CD1c-positive myeloid dendritic cell (primary cell): ENCODE measurements at regions not wholly inside any gene's neighbourhood (a gene's known extent, or its start where the extent isn't known, plus 50 kb on each side); places are given as distances from the start of the nearest gene placed in this dataset.

Experiments
- DNase-seq: peaks from one replicate; pipeline ENCODE4 v3.0.0-alpha.2; 2016; ENCODE audit errors: extremely low spot score

GRCh38 chr18:54020966-54021365 lies 203.5 kb downstream of the MBD2 start:
- no peak for DNase-seq

DNA sequence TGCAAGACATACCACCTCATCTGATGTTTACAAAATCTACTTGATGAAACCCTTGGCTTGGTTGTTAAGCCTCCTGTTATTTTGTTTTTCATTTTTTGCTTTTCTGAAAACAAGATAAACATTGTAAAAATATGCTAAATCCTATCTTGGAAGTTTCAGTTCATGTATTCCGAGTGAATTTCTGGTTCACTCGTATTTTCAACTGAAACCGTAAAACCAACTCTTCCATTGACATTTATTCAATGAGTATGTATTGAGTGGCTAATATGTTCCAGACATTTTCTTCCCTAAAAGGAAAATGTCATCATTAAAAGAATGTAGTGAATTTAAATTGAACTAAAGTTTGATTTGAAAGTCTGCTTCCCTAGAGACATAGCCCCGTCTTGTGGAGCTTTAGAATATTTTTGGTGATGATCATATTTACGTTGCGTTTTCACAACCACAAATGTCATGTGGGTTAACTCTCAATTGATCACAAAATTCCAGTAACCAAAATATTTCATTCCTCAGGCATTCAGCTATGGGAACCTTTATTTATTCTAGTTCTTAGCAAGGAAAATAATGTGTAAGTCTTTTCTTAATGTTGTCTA lies 204.2 kb downstream of the MBD2 start:
- DNase-seq: no peak

- no peak for DNase-seq
Observed at GRCh38 chr18:54019641-54020040, 204.8 kb downstream of the MBD2 start.

DNA sequence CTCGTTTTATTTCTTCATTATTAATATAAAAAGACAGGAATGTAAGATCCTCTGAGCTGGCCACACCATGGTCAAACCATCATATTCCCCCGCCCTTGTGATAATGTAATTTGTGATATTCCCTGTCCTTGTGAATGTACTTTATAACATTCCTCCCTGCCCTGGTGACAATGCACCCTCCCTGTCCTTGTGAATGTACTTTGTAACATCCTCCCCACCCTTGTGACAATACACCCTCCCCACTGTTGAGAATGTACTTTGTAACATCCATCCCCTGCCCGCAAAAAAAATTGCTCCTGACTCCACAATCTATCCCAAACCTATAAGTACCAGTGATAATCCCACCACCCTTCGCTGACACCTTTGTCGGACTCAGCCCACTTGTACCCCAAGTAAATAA lies 211.0 kb downstream of the MBD2 start:
- DNase-seq: no peak

DNA sequence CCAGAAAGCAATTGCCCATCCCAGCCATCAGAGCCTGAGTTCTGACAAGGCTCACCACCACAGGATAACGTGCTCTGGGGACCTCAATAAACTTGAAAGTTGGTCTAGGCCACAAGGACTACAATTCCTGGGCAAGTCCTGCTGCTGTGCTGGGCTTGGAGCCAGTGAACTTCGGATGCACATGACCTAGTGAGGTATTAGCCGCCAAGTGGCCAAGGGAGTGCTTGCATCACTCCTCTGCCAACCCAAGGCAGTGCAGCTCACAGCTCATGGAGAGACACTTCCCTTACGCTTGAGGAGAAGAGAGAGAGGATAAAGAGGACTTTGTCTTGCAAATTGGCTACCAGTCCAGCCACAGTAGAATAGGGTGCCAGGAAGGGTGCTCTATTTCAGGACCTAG lies 219.6 kb downstream of the MBD2 start:
- DNase-seq: no peak

DNA sequence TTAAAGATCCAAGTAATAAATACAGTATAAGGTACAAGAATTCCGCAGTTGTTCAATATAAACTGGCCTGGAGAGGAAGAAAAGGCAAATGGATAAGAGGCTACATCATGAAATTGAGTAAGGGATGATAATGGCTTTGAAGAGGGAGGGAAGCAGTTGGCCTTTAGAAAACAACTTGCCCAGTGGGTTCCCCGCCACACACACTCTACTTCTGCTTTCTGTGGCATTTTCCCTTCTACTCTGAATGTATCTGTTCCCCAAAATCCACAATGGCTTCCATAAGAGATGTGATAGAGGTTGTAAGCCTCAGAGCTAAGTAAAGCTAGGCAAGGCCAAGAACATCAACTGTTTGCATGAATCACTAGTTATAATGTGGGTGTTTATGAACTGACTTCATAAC lies 221.3 kb downstream of the MBD2 start:
- DNase-seq: no peak

- DNase-seq: no peak
Observed at GRCh38 chr18:53997064-53997463, 227.4 kb downstream of the MBD2 start.

DNA sequence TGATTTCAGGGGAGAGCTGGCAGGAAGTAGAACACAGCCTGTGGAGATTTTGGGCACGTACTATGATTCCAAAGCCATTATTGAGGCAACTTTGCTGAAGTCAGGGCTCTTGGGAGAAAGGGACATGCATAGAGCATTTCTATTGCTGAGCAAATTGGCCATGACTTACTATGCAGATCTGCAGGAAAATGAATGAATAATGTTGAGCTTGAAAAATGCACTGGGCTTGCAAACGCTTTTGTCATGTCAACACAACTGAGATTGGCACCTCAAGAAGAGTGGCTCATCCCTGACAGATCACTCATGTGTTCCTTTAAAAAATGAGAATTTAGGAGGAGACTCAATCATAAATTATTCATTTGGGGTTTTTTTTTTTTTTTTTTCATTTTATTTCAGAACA lies 230.5 kb downstream of the MBD2 start:
- DNase-seq: no peak

GRCh38 chr18:53991805-53992204 lies 232.7 kb downstream of the MBD2 start:
- no peak for DNase-seq

DNA sequence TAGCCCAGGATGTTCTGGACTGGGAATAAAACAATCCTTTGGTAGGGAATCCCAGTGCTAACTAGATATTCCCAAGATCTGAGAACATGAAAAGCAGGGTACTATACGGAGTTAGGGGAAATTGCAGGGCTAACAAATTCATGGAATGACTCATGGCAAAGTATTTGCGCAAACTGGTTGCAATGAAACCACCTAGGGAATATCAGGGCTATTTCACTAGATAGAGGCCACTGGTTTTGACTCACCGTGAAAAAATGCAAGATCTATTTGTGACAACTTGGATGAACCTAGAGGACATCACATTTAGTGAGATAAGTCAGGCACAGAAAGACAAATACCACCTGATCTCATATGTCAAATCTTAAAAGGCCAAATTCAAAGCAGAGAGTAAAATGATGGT lies 233.3 kb downstream of the MBD2 start:
- no peak for DNase-seq

GRCh38 chr18:53990485-53990884 lies 234.0 kb downstream of the MBD2 start:
- DNase-seq: no peak

- no peak for DNase-seq
Observed at GRCh38 chr18:53984021-53984420, 240.4 kb downstream of the MBD2 start.

DNA sequence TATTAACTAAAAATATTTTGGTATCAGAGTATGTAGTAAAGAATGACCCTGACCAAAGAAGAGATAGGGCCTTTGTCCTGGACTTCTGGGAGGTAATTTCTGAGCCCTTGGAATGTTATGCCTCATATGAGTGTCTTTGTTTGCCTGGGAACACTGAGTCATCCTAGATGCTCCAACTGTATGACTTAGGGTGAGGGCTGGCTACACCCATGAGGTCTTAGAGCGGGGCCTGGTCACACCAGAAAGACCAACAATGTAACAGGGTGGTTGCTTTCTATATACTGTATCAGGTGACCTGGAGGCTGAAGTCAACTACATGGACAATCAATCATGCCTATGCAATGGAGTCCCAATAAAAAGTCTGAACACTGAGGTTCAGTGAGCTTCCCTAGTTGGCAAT lies 253.1 kb downstream of the MBD2 start:
- no peak for DNase-seq

DNA sequence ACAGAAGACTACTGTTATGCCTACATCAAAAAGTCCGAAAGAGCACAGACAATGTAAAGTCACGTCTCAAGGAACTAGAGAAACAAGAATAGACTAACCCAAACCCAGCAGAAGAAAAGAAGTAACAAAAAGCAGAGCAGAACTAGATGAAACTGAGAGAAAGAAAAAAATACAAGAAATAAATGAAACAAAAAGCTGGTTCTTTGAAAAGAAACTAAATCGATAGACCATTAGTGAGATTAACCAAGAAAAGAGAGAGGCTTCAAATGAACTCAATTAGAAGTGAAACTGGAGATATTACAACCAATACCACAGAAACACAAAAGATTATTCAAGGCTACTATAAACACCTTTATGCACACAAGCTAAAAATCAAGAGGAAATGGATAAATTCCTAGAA lies 271.8 kb downstream of the MBD2 start:
- no peak for DNase-seq

- no peak for DNase-seq
Observed at GRCh38 chr18:53950545-53950944, 273.9 kb downstream of the MBD2 start.

DNA sequence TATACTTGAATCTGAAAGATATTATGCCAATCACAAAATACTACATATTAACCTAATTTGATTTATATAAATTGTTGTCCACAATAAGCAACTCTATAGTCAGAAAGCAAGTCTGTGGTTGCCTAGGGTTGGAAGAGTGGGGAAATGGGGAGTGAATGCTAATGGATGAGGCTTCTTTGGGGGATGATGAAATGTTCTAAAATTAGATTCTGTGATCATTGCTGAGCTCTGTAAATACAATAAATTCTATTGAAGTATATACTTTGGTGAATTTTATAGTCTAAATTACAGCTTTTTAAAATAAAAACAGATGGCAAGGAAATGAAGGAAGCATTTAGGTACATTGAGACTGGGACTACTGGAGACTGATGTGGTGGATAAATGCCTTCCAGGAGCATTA lies 275.5 kb downstream of the MBD2 start:
- no peak for DNase-seq

- DNase-seq: no peak
Observed at GRCh38 chr18:53947092-53947640, 277.3 kb downstream of the MBD2 start.

DNA sequence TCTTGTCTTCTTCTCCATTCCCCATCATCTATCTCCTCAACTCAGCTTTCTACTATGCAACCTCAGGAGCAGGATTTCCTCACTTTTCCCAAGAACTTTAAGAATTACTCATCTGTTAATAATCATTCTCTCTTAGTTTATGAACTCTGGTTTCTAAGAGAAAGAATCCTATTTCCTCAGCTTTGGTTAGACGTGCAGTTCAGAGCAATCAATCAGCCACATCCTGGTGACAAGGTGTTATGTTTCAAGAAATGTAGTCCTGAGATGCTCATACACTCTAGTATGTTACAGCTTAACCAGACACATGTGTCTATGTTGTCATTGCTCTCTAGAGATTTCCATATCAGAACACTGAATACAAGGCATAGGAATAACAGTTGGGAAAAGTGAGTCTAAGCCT lies 277.9 kb downstream of the MBD2 start:
- no peak for DNase-seq

DNA sequence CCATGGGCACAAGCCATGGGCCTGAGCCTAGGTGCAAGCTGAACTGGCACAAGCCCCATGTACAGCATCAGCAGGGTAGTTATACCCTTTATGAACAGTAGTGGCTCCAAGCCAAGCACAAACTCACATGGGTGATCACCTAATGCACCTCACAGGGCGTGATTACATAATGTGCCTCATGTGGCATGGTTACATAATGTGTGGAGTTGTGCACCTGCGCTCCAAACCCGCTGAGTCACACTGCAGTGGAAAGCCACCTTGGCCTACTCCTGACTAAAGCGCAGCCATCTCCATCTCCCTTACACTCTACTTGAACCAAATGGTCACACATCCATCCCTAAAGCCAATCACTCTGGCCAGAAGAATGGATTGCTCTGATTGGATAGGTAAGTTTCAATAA lies 279.7 kb downstream of the MBD2 start:
- no peak for DNase-seq

GRCh38 chr18:53943326-53943860 lies 281.1 kb downstream of the MBD2 start:
- no peak for DNase-seq

DNA sequence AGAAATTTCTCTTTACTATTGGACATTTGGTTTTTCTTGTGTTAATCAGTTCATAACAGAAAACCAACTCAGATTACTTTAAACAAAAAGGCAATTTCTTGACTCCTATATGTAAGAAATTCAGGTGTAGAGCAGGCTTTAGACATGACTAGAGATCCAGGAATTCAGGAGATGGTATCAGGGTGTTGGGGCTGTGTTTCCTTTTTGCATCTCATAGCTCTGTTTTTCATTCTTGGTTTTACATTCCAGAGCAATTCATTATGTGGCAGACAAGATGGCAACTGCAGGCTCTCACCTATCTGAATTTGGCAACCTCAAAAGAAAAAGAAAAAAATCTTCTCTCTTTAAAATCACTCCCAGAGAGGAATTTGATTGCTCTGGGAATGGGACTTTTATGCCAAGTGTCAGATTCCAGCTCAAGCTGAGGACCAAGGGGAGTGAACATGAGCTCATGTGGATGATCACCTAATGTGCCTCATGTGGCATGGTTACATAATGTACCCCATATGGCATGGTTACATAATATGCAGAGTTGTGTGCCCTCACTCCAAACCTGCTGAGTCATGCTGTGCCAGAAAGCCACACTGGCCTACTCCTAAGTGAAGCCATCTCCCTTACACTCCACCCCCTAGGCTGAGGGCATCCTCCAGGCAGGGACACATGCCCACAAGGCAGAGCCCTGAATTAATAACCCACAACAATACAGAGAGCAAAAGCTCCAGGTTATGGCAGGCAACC lies 282.7 kb downstream of the MBD2 start:
- DNase-seq: no peak

DNA sequence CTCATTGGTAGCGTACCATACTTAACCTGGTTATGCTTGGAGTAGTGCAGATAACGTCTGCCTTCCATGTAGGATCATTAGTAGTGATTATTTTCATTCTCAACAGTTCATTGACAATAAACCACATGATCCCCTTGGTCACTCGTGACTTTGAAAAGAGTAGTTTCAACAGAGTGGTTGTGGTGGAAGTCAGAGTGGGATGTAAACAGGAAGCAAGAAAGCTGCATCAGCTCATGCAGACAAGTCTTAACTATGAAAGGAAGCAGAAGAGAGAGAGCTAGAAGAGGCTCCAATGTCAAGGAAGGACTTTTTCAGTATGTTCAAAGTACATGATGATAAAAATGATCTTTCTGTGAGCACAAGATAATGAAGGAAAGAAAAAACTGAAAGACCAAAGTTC lies 287.4 kb downstream of the MBD2 start:
- no peak for DNase-seq

DNA sequence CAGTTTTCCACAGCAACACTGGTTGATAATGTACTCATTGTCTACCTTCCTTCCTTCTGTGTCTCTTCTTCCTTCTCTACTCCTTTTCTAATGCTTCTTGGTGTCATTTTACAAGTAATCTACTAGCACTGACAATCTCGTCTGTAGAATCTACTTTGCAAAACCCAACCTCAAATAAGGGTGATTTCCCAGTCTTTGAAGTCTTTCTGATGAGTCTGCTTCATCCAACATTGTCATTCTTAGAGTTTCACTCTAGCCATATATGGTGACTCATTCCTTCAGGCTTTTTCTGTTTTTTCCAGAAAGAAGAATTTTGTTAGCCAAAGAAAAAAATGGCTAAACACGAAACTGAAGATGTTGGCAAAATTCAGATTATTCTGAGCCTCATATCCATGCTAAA lies 288.7 kb downstream of the MBD2 start:
- DNase-seq: no peak
